GM10266 (cell line): ENCODE measurements at regions not wholly inside any gene's neighbourhood (a gene's known extent, or its start where the extent isn't known, plus 50 kb on each side); places are given as distances from the start of the nearest gene placed in this dataset.

ENCODE experiments used
- DNase-seq: peaks from one replicate; pipeline ENCODE4 v3.0.0; 2012; ENCODE audit errors: extremely low spot score
- CTCF ChIP-seq: IDR thresholded peaks from 2 replicates; pipeline ENCODE4 v1.5.1; 2012; ENCODE audit warnings: mild to moderate bottlenecking, low read depth; ENCODE audit not compliant: control insufficient read depth, insufficient read depth; ENCODE audit errors: missing control alignments

- TF ChIP-seq CTCF = no peak
- DNase-seq = no peak
These were observed 300.4 kb upstream of the TNP1 start for GRCh38 chr2:217160103-217160743.

- no peak for TF ChIP-seq CTCF
- no peak for DNase-seq
These were observed 299.1 kb upstream of the TNP1 start for GRCh38 chr2:217158928-217159327.

GRCh38 chr2:217157581-217157980, 297.7 kb upstream of the TNP1 start:
- no peak for DNase-seq
- TF ChIP-seq CTCF = no peak

- no peak for DNase-seq
- TF ChIP-seq CTCF = no peak
These were observed 296.9 kb upstream of the TNP1 start for GRCh38 chr2:217156801-217157200.

GRCh38 chr2:217154923-217155322, 295.1 kb upstream of the TNP1 start:
- no peak for DNase-seq
- TF ChIP-seq CTCF = no peak

- no peak for TF ChIP-seq CTCF
These were observed 293.6 kb upstream of the TNP1 start for GRCh38 chr2:217153510-217153909.

GRCh38 chr2:217152831-217153230, 293.0 kb upstream of the TNP1 start:
- TF ChIP-seq CTCF = no peak
- DNase-seq = no peak

More at GRCh38 chr2:217153510-217153909, 293.6 kb upstream of the TNP1 start:
- no peak for DNase-seq
